ENCODE measurements at regions not wholly inside any gene's neighbourhood (a gene's known extent, or its start where the extent isn't known, plus 50 kb on each side); places are given as distances from the start of the nearest gene placed in this dataset.
"Not testable (repeated sequence)": the region's sequence is repeated elsewhere in the genome, so short reads cannot be mapped to it uniquely, and the experiment has no call there.

DNA sequence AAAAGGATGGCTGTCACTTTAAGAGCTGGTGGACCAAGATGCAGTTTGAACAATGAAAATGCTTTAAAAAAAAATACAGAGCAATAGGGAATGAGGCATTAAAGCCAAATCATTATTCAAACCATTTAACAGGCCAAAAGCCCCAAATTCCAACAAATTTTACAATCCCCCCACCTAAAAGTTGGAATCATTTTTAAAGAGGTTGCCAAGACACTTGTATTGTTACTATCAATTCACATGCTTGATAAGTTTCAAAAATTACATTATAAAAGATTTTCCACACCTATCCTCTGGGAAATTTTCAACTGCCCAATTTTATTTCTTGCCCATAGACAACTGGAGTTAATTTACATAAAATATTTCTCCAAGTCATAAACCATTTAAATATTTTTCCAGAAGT is 192.3 kb upstream of the ARHGEF26 start (continued):
- TF ChIP-seq, protein P1, sequence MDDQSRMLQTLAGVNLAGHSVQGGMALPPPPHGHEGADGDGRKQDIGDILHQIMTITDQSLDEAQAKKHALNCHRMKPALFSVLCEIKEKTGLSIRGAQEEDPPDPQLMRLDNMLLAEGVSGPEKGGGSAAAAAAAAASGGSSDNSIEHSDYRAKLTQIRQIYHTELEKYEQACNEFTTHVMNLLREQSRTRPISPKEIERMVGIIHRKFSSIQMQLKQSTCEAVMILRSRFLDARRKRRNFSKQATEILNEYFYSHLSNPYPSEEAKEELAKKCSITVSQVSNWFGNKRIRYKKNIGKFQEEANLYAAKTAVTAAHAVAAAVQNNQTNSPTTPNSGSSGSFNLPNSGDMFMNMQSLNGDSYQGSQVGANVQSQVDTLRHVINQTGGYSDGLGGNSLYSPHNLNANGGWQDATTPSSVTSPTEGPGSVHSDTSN (IDR thresholded peaks at IDR 0.05; ENCODE audit: insufficient replicate concordance, low read depth, low read length): no peak
- TF ChIP-seq ZNF384 (IDR thresholded peaks at IDR 0.05; ENCODE audit: borderline replicate concordance, low read depth, low read length) (no peak), YBX1 (IDR thresholded peaks at IDR 0.05) (no peak), NFYB (IDR thresholded peaks at IDR 0.05; ENCODE audit: insufficient read depth, low read depth, low read length) (no peak), HDAC6 (IDR thresholded peaks at IDR 0.05; ENCODE audit: unreplicated experiment) (no peak), IKZF1 (conservative IDR thresholded peaks at IDR 0.05) (no peak), MTA3 (IDR thresholded peaks at IDR 0.05; ENCODE audit: borderline replicate concordance, low read length) (no peak), SMC3 (IDR thresholded peaks at IDR 0.05; ENCODE audit: borderline replicate concordance, low read length) (no peak), HDAC2 (IDR thresholded peaks at IDR 0.05) (no peak), SMAD1 (IDR thresholded peaks at IDR 0.05; ENCODE audit: low read depth, partially characterized antibody) (no peak), SREBF1 (IDR thresholded peaks at IDR 0.05; ENCODE audit: low read length) (no peak), ZNF622 (IDR thresholded peaks at IDR 0.05) (no peak), SUPT20H (IDR thresholded peaks at IDR 0.05; ENCODE audit: borderline replicate concordance, control insufficient read depth, low read depth, low read length) (no peak)
- TF ChIP-seq, protein P2, sequence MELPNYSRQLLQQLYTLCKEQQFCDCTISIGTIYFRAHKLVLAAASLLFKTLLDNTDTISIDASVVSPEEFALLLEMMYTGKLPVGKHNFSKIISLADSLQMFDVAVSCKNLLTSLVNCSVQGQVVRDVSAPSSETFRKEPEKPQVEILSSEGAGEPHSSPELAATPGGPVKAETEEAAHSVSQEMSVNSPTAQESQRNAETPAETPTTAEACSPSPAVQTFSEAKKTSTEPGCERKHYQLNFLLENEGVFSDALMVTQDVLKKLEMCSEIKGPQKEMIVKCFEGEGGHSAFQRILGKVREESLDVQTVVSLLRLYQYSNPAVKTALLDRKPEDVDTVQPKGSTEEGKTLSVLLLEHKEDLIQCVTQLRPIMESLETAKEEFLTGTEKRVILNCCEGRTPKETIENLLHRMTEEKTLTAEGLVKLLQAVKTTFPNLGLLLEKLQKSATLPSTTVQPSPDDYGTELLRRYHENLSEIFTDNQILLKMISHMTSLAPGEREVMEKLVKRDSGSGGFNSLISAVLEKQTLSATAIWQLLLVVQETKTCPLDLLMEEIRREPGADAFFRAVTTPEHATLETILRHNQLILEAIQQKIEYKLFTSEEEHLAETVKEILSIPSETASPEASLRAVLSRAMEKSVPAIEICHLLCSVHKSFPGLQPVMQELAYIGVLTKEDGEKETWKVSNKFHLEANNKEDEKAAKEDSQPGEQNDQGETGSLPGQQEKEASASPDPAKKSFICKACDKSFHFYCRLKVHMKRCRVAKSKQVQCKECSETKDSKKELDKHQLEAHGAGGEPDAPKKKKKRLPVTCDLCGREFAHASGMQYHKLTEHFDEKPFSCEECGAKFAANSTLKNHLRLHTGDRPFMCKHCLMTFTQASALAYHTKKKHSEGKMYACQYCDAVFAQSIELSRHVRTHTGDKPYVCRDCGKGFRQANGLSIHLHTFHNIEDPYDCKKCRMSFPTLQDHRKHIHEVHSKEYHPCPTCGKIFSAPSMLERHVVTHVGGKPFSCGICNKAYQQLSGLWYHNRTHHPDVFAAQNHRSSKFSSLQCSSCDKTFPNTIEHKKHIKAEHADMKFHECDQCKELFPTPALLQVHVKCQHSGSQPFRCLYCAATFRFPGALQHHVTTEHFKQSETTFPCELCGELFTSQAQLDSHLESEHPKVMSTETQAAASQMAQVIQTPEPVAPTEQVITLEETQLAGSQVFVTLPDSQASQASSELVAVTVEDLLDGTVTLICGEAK (IDR thresholded peaks at IDR 0.05; ENCODE audit: borderline replicate concordance): no peak

DNA sequence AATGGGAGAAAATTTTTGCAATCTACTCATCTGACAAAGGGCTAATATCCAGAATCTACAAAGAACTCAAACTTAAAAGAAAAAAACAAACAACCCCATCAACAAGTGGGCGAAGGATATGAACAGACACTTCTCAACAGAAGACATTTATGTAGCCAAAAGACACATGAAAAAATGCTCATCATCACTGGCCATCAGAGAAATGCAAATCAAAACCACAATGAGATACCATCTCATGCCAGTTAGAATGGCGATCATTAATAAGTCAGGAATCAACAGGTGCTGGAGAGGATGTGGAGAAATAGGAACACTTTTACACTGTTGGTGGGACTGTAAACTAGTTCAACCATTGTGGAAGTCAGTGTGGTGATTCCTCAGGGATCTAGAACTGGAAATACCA is 187.7 kb upstream of the ARHGEF26 start:
- H3K36me3 ChIP-seq (ENCODE audit: control insufficient read depth in 2 of 2, insufficient read depth in 2 of 2, low read length in 1 of 2); in situ Hi-C loops (cut with MboI); H3K4me3 ChIP-seq; SMC1A ChIA-PET (ENCODE audit: uncharacterized antibody, unreplicated experiment); H3K9me3 ChIP-seq (replicated peaks; ENCODE audit: control insufficient read depth, insufficient read depth, low read length); H3K4me1 ChIP-seq (ENCODE audit: control insufficient read depth, insufficient read depth, low read length); intact Hi-C loops (cut with micrococcal nuclease; ENCODE audit: unreplicated experiment); H3K9ac ChIP-seq (ENCODE audit: control insufficient read depth, insufficient read depth, low read length); H3K27me3 ChIP-seq (replicated peaks in 1 of 2; ENCODE audit: control insufficient read depth in 2 of 2, insufficient read depth in 2 of 2, low read length in 1 of 2); CTCF ChIA-PET; ATAC-seq; RAD21 ChIA-PET (ENCODE audit: unreplicated experiment); H3K27ac ChIP-seq (ENCODE audit: control insufficient read depth, insufficient read depth); BruUV-seq (replicated peaks); H3K79me2 ChIP-seq (ENCODE audit: control insufficient read depth, insufficient read depth, low read length); DNase-seq (ENCODE audit: low read depth, low spot score); H4K20me1 ChIP-seq (ENCODE audit: control insufficient read depth, insufficient read depth); POLR2A ChIA-PET; FAIRE-seq; H2AFZ ChIP-seq (ENCODE audit: control insufficient read depth, low read depth, low read length); H3K4me2 ChIP-seq (ENCODE audit: control insufficient read depth, insufficient read depth): not testable (repeated sequence)
- WGBS (ENCODE audit: insufficient coverage, insufficient replicate concordance, low lambda C conversion rate, missing lambda C conversion rate): 58% methylated on average over 2 of the region's 2 CpGs

All from GM12878 (cell line).